Suprapubic skin (tissue), 3 donors: ENCODE measurements at regions not wholly inside any gene's neighbourhood (a gene's known extent, or its start where the extent isn't known, plus 50 kb on each side); places are given as distances from the start of the nearest gene placed in this dataset.
"Not testable (repeated sequence)": the region's sequence is repeated elsewhere in the genome, so short reads cannot be mapped to it uniquely, and the experiment has no call there.

Experiments
- CTCF ChIP-seq, 2 donors: fragments of 200-600 bp in 1 of 2; fragments of 450-650 bp in 1 of 2; sonication (generic) in 1 of 2; IDR thresholded peaks; one replicate each; pipeline ENCODE4 v1.5.1; 2016 to 2019; ENCODE audit warnings: antibody characterized with exemption in 2 of 2, mild to moderate bottlenecking in 1 of 2, moderate library complexity in 1 of 2
- POLR2AphosphoS5 ChIP-seq, 3 donors: sonication (generic); formaldehyde crosslinking; IDR thresholded peaks; one replicate each; pipeline ENCODE4 v1.6.1; 2017; ENCODE audit warnings: antibody characterized with exemption in 3 of 3

GRCh38 chr2:134061066-134061465 lies 192.8 kb upstream of the MGAT5 start:
- TF ChIP-seq CTCF, POLR2AphosphoS5 (IDR thresholded peaks at IDR 0.05): not testable (repeated sequence)
